Gastrocnemius medialis (tissue), 4 donors: ENCODE measurements at regions not wholly inside any gene's neighbourhood (a gene's known extent, or its start where the extent isn't known, plus 50 kb on each side); places are given as distances from the start of the nearest gene placed in this dataset.

ENCODE experiments used
- ATAC-seq, 2 donors: fragments of 150-250 bp; one replicate each; pipeline ENCODE4 v1.9.1; 2016
- DNase-seq, 2 donors: peaks; one replicate each; pipeline ENCODE4 v3.0.0-alpha.2; 2019
- H3K27ac ChIP-seq, 4 donors: fragments of 200-600 bp; sonication (generic); 1 replicate in 1 of 4; 2 replicates in 3 of 4; pipeline ENCODE4 v1.5.1; 2016 to 2018; ENCODE audit warnings: mild to moderate bottlenecking in 2 of 4, moderate library complexity in 1 of 4
- H3K27me3 ChIP-seq, 3 donors: fragments of 200-600 bp; sonication (generic) in 2 of 3; 1 replicate in 1 of 3; 2 replicates in 2 of 3; pipeline versions ENCODE4 v1.5.1 to v1.6.0; 2016 to 2019; ENCODE audit warnings: mild to moderate bottlenecking in 1 of 3, moderate library complexity in 1 of 3
- H3K36me3 ChIP-seq, 2 donors: fragments of 200-600 bp; sonication (generic) in 1 of 2; one replicate each; pipeline ENCODE4 v1.5.1; 2017 to 2018
- H3K4me1 ChIP-seq, 2 donors: fragments of 200-600 bp; sonication (generic) in 1 of 2; one replicate each; pipeline ENCODE4 v1.5.1; 2016 to 2017; ENCODE audit warnings: mild to moderate bottlenecking in 2 of 2
- H3K4me3 ChIP-seq, 4 donors: fragments of 200-600 bp; sonication (generic) in 3 of 4; 1 replicate in 1 of 4; 2 replicates in 3 of 4; pipeline ENCODE4 v1.5.1; 2016 to 2019; ENCODE audit warnings: mild to moderate bottlenecking in 2 of 4
- H3K9me3 ChIP-seq, 3 donors: fragments of 200-600 bp; sonication (generic) in 2 of 3; 1 replicate in 1 of 3; 2 replicates in 2 of 3; pipeline ENCODE4 v1.5.1; 2016 to 2019
- CTCF ChIP-seq, 5 experiments: fragments of 450-650 bp in 3 of 5; fragments of 200-600 bp in 2 of 5; sonication (generic) in 2 of 5; IDR thresholded peaks in 4 of 5; conservative IDR thresholded peaks in 1 of 5; 1 replicate in 4 of 5; 2 replicates in 1 of 5; pipeline ENCODE4 v1.5.1; 2016 to 2019; ENCODE audit warnings: antibody characterized with exemption in 5 of 5, mild to moderate bottlenecking in 3 of 5, moderate library complexity in 3 of 5
- POLR2A ChIP-seq, 2 donors: fragments of 450-650 bp; IDR thresholded peaks; one replicate each; pipeline ENCODE4 v1.6.1; 2017; ENCODE audit warnings: antibody characterized with exemption in 2 of 2, mild to moderate bottlenecking in 2 of 2, moderate library complexity in 2 of 2
- in situ Hi-C, 4 donors: fragments of 200-750 bp; cut with MboI; loops; one replicate each; pipeline versions ENCODE4 v1.15.0 to v1.8.0; 2017; ENCODE audit warnings: low sequenced_read_pairs in 4 of 4
- intact Hi-C: fragments of 100-400 bp; cut with DNase I; formaldehyde crosslinking; loops from one replicate; pipeline ENCODE4 v1.15.1; 2023; ENCODE audit warnings: low total_unique reads

GRCh38 chr1:101366513-101367215, 129.8 kb downstream of the S1PR1 start:
- Histone ChIP-seq H3K36me3 (no peaks in the 10 kb centered on the region), H3K4me1 (peaks cover 0 to 8% of the 10 kb centered on the region in 2 donors), H3K27ac (no peak overlapping the region), H3K4me3 (no peak overlapping the region), H3K9me3 (no peaks in the 10 kb centered on the region), H3K27me3 (no peaks in the 10 kb centered on the region)
- no peak for TF ChIP-seq CTCF (IDR thresholded peaks at IDR 0.05 in 4 of 5, conservative IDR thresholded peaks at IDR 0.05 in 1 of 5)
- no peak for TF ChIP-seq POLR2A (IDR thresholded peaks at IDR 0.05)
- no peak for ATAC-seq
- no peak for DNase-seq
- intact Hi-C loops = no loop called here
- in situ Hi-C loops = no loop called here

GRCh38 chr1:101367630-101368029, 130.8 kb downstream of the S1PR1 start:
- TF ChIP-seq POLR2A (IDR thresholded peaks at IDR 0.05) (no peak), CTCF (IDR thresholded peaks at IDR 0.05 in 4 of 5, conservative IDR thresholded peaks at IDR 0.05 in 1 of 5) (no peak)
- no peaks in the 10 kb centered on the region for H3K27me3 ChIP-seq
- in situ Hi-C loops = no loop called here

GRCh38 chr1:101370488-101370887, 133.7 kb downstream of the S1PR1 start:
- Histone ChIP-seq H3K27me3 (no peaks in the 10 kb centered on the region), H3K4me1 (peaks cover 0 to 8% of the 10 kb centered on the region in 2 donors), H3K9me3 (peaks cover 0 to 7% (median 0%) of the 10 kb centered on the region in 3 donors), H3K27ac (no peak overlapping the region), H3K4me3 (no peak overlapping the region), H3K36me3 (no peaks in the 10 kb centered on the region)
- DNase-seq (no peak), ATAC-seq (no peak)
- intact Hi-C loops (no loop called here), in situ Hi-C loops (no loop called here)
- TF ChIP-seq CTCF (IDR thresholded peaks at IDR 0.05 in 4 of 5, conservative IDR thresholded peaks at IDR 0.05 in 1 of 5) (no peak), POLR2A (IDR thresholded peaks at IDR 0.05) (no peak)

More at GRCh38 chr1:101367630-101368029, 130.8 kb downstream of the S1PR1 start:
- DNase-seq (no peak), ATAC-seq (no peak)
- Histone ChIP-seq H3K4me1 (peaks cover 0 to 8% of the 10 kb centered on the region in 2 donors), H3K27ac (no peak overlapping the region), H3K9me3 (no peaks in the 10 kb centered on the region), H3K36me3 (no peaks in the 10 kb centered on the region), H3K4me3 (no peak overlapping the region)
- intact Hi-C loops = no loop called here

GRCh38 chr1:101371259-101371658, 134.4 kb downstream of the S1PR1 start:
- H3K4me1 ChIP-seq = peaks cover 0 to 8% of the 10 kb centered on the region in 2 donors
- ATAC-seq (peak; percentile 30 to 91), DNase-seq (no peak)
- in situ Hi-C loops = no loop called here
- no peak overlapping the region for H3K27ac ChIP-seq
- H3K9me3 ChIP-seq = peaks cover 0 to 7% (median 0%) of the 10 kb centered on the region in 3 donors
- no peaks in the 10 kb centered on the region for H3K27me3 ChIP-seq
- no peaks in the 10 kb centered on the region for H3K36me3 ChIP-seq
- H3K4me3 ChIP-seq = no peak overlapping the region
- TF ChIP-seq CTCF (IDR thresholded peaks at IDR 0.05 in 4 of 5, conservative IDR thresholded peaks at IDR 0.05 in 1 of 5) = no peak
- TF ChIP-seq POLR2A (IDR thresholded peaks at IDR 0.05) = no peak
- intact Hi-C loops = no loop called here
